K562 (cell line): ENCODE measurements at regions not wholly inside any gene's neighbourhood (a gene's known extent, or its start where the extent isn't known, plus 50 kb on each side); places are given as distances from the start of the nearest gene placed in this dataset.

Experiments used
- ATAC-seq: fragments of 200-7000 bp; cut with Tn5 transposase; 3 replicates; pipeline ENCODE4 v1.9.1; 2020; ENCODE audit warnings: moderate library complexity
- BruUV-seq: library from RNA; stranded (reverse); fragments of 400-500 nt; replicated peaks from 2 replicates; lab custom pipeline; 2021; lab: Mats Ljungman, UMichigan
- CTCF ChIA-PET: fragments of 300-600 bp; formaldehyde crosslinking; extraction: SDS; loops from one replicate; lab custom pipeline; 2021; ENCODE audit warnings: low intra/inter-chr PET ratio; lab: Yijun Ruan, JAX
- POLR2A ChIA-PET: fragments of 300-600, 350-650 bp; sonication (Branson Sonifier 250); formaldehyde crosslinking; extraction: SDS; loops from one replicate; lab custom pipeline; 2021; ENCODE audit warnings: antibody characterized with exemption, inconsistent platforms; lab: Yijun Ruan, JAX
- DNase-seq, 4 experiments: peaks; one replicate each; pipeline versions ENCODE4 v3.0.0 to v3.0.0-alpha.2; 2011 to 2018; ENCODE audit warnings: low spot score in 3 of 4, mixed read lengths in 3 of 4; ENCODE audit errors: extremely low read depth in 1 of 4
- FAIRE-seq: peaks from 2 replicates; lab custom pipeline; 2011; peaks lifted over from hg19 to GRCh38; lab: Jason Lieb, UNC
- H2AFZ ChIP-seq: 2 replicates; pipeline ENCODE4 v1.6.0; 2011; ENCODE audit warnings: low read depth, low read length, control low read depth, inconsistent platforms
- H3K27ac ChIP-seq: fragments of 200-600 bp; 3 replicates; pipeline ENCODE4 v1.8.0; 2011; ENCODE audit warnings: low read depth, mild to moderate bottlenecking, control low read depth, inconsistent platforms, low read length, moderate library complexity, mixed read lengths; ENCODE audit errors: extremely low read depth
- H3K27me3 ChIP-seq, 2 experiments: fragments of 300-600 bp in 1 of 2; 2 replicates in 1 of 2; 3 replicates in 1 of 2; pipeline versions ENCODE4 v1.6.0 to v1.8.0; 2011; ENCODE audit warnings: inconsistent platforms in 2 of 2, low read length in 2 of 2, mild to moderate bottlenecking in 1 of 2, mixed read lengths in 1 of 2, moderate library complexity in 1 of 2; ENCODE audit not compliant: control insufficient read depth in 2 of 2, insufficient read depth in 2 of 2
- H3K36me3 ChIP-seq: fragments of 300-600 bp; 3 replicates; pipeline ENCODE4 v1.8.0; 2011; ENCODE audit warnings: mild to moderate bottlenecking, low read length, inconsistent platforms; ENCODE audit not compliant: control insufficient read depth, insufficient read depth
- H3K4me1 ChIP-seq, 2 experiments: fragments of 200-600 bp in 1 of 2; replicated peaks in 1 of 2; 2 replicates in 1 of 2; 3 replicates in 1 of 2; pipeline versions ENCODE4 v1.5.1 to v1.8.0; 2011; ENCODE audit warnings: inconsistent platforms in 2 of 2, low read length in 2 of 2, mild to moderate bottlenecking in 1 of 2, mixed read lengths in 1 of 2, moderate library complexity in 1 of 2; ENCODE audit not compliant: control insufficient read depth in 2 of 2, insufficient read depth in 2 of 2
- H3K4me2 ChIP-seq: 2 replicates; pipeline ENCODE4 v1.6.1; 2011; ENCODE audit warnings: low read length, control low read depth, inconsistent platforms, mixed read lengths; ENCODE audit not compliant: insufficient read depth
- H3K4me3 ChIP-seq: fragments of 200-600 bp; sonication (generic), shearing (Covaris generic); 2 replicates; pipeline ENCODE4 v1.5.1; 2016; ENCODE audit warnings: control low read depth, inconsistent platforms
- H3K79me2 ChIP-seq: fragments of 200-600 bp; 3 replicates; pipeline ENCODE4 v1.8.0; 2011; ENCODE audit warnings: low read length, inconsistent platforms; ENCODE audit not compliant: control insufficient read depth, insufficient read depth
- H3K9ac ChIP-seq, 2 experiments: 2 replicates each; pipeline versions ENCODE4 v1.6.0 to v1.6.1; 2011; ENCODE audit warnings: low read depth in 2 of 2, low read length in 2 of 2, control low read depth in 1 of 2, inconsistent platforms in 1 of 2, mild to moderate bottlenecking in 1 of 2, mixed read lengths in 1 of 2; ENCODE audit not compliant: insufficient read depth in 1 of 2
- H3K9me1 ChIP-seq: one replicate; pipeline ENCODE4 v1.6.0; 2011; ENCODE audit warnings: inconsistent platforms, mild to moderate bottlenecking, low read length, moderate library complexity; ENCODE audit not compliant: control insufficient read depth, insufficient read depth
- H3K9me3 ChIP-seq: replicated peaks from 2 replicates; pipeline ENCODE4 v1.5.1; 2011; ENCODE audit warnings: low read depth, low read length, inconsistent platforms; ENCODE audit not compliant: control insufficient read depth, insufficient read depth
- H4K20me1 ChIP-seq: replicated peaks from 2 replicates; pipeline ENCODE4 v1.6.1; 2011; ENCODE audit warnings: low read length, inconsistent platforms, mixed read lengths; ENCODE audit not compliant: control insufficient read depth, insufficient read depth
- COPS2 ChIP-seq: fragments of 450-650 bp; conservative IDR thresholded peaks from 2 replicates; pipeline ENCODE4 v1.6.1; 2016; ENCODE audit warnings: mild to moderate bottlenecking, moderate library complexity
- ETS2 ChIP-seq: IDR thresholded peaks from 2 replicates; pipeline ENCODE4 v1.6.1; 2016; ENCODE audit warnings: borderline replicate concordance, missing genetic modification characterization, mild to moderate bottlenecking, moderate library complexity, missing compliant biosample characterization; ENCODE audit not compliant: poor library complexity, severe bottlenecking
- FOXA3 ChIP-seq, 2 experiments: fragments of 450-650 bp in 1 of 2; sonication (generic) in 1 of 2; formaldehyde crosslinking; IDR thresholded peaks in 1 of 2; conservative IDR thresholded peaks in 1 of 2; 2 replicates each; pipeline versions ENCODE4 v1.4.0 to v1.8.0; 2020 to 2022; ENCODE audit warnings: mild to moderate bottlenecking in 2 of 2, missing genetic modification reagents in 1 of 2
- FOXP4 ChIP-seq: sonication (generic); formaldehyde crosslinking; IDR thresholded peaks from 2 replicates; pipeline ENCODE4 v1.8.0; 2022; ENCODE audit warnings: mild to moderate bottlenecking, missing genetic modification reagents, borderline replicate concordance
- GABPB2 ChIP-seq: fragments of 250-450 bp; sonication (Bioruptor Pico); conservative IDR thresholded peaks from 2 replicates; pipeline ENCODE4 v1.5.1; 2021; ENCODE audit warnings: mild to moderate bottlenecking
- PML ChIP-seq: IDR thresholded peaks from 2 replicates; pipeline ENCODE4 v1.6.1; 2012; ENCODE audit warnings: low read length, inconsistent platforms
- POLR2A ChIP-seq: fragments of 450-650 bp; conservative IDR thresholded peaks from 2 replicates; pipeline ENCODE4 v1.6.1; 2016
- RREB1 ChIP-seq: fragments of 250-450 bp; sonication (Bioruptor Pico); IDR thresholded peaks from 2 replicates; pipeline ENCODE4 v1.4.0; 2020
- TEAD2 ChIP-seq: fragments of 450-650 bp; IDR thresholded peaks from 2 replicates; pipeline ENCODE4 v1.6.1; 2016; ENCODE audit warnings: missing genetic modification characterization, control low read depth, missing compliant biosample characterization
- ZNF589 ChIP-seq: fragments of 200-800 bp; sonication (Bioruptor generic); IDR thresholded peaks from 2 replicates; pipeline ENCODE4 v1.6.1; 2016; ENCODE audit warnings: low read depth, missing genetic modification characterization, missing compliant biosample characterization
- WGBS: fragments of 100-300 bp; shearing (Covaris generic); methylation state at CpG from one replicate; pipeline ENCODE4 v1.1.6; 2016; ENCODE audit warnings: low coverage, mixed read lengths; ENCODE audit not compliant: insufficient coverage; ENCODE audit errors: missing lambda C conversion rate; 5-methylcytosine and 5-hydroxymethylcytosine counted together
- in situ Hi-C: fragments of 300-500 bp; cut with MboI; formaldehyde crosslinking; loops from 4 replicates; pipeline ENCODE4 v1.15.0; 2018; ENCODE audit warnings: inconsistent platforms, mixed read lengths
- intact Hi-C: fragments of 100-400 bp; cut with micrococcal nuclease; formaldehyde crosslinking; loops from 2 replicates; pipeline ENCODE4 v1.14.2; 2022
- TF ChIP-seq, protein P1 (sequence below), 2 experiments: IDR thresholded peaks; 2 replicates each; pipeline ENCODE4 v1.6.1; 2011; ENCODE audit warnings: borderline replicate concordance in 1 of 2, control low read depth in 1 of 2, low read depth in 1 of 2, low read length in 1 of 2, mild to moderate bottlenecking in 1 of 2, mixed read lengths in 1 of 2, moderate library complexity in 1 of 2; ENCODE audit not compliant: insufficient read depth in 1 of 2, insufficient read length in 1 of 2, poor library complexity in 1 of 2, severe bottlenecking in 1 of 2; ENCODE audit errors: extremely low read depth in 1 of 2

DNA sequence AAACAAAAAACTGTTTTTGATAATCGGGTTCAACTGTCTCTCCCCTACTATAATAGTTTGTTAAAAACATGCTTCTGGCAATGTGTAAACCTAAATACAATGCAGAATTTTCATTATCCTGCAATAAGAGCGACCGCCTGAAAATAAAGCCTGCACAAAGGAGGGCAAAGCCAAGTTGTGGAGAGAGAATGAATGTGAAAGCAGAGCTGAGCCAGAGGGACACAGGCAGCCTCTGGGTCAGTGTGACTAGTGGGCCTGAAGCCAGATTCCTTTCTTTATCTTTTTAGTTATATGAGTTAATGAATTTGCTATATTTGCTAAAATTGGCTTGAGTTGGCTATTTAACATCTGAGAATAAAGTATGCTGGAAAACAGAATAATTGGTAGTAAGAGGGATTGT is 615.2 kb downstream of the PLA2G4A start (continued):
- TF ChIP-seq RREB1 (CRISPR knock-in tag), result no peak
- no peak for TF ChIP-seq TEAD2
- TF ChIP-seq POLR2A, result no peak
- TF ChIP-seq, all 486 proteins: peak for 0

- Histone ChIP-seq H3K9me1 (no peaks in the 10 kb centered on the region), H3K36me3 (no peaks in the 10 kb centered on the region), H3K9me3 (no peaks in the 10 kb centered on the region), H3K27ac (no peak overlapping the region), H4K20me1 (no peaks in the 10 kb centered on the region), H2AFZ (no peak overlapping the region), H3K27me3 (no peaks in the 10 kb centered on the region), H3K79me2 (no peaks in the 10 kb centered on the region), H3K9ac (no peak overlapping the region), H3K4me1 (no peaks in the 10 kb centered on the region), H3K4me2 (no peak overlapping the region), H3K4me3 (no peak overlapping the region)
- 0% methylated on average over 2 of the region's 2 CpGs for WGBS
- DNase-seq, result no peak
- in situ Hi-C loops, result no loop called here
- no peak for ATAC-seq
- ChIA-PET POLR2A (interaction anchor here (0.7 kb wide), 1 partner anchor 9 kb away, joined by 3 read pairs; no protein-coding TSS in a partner anchor), CTCF (no interaction called here)
- intact Hi-C loops, result no loop called here
- FAIRE-seq, result no peak
- no TSS peak for BruUV-seq
- TF ChIP-seq PML, result no peak
- TF ChIP-seq COPS2, result no peak
- TF ChIP-seq FOXP4 (CRISPR knock-in tag), result no peak
- TF ChIP-seq FOXA3 (CRISPR knock-in tag; conservative IDR thresholded peaks at IDR 0.05 in 1 of 2, IDR thresholded peaks at IDR 0.05 in 1 of 2), result no peak
- no peak for TF ChIP-seq ZNF589 (CRISPR knock-in tag)
- no peak for TF ChIP-seq ETS2 (tag)
- TF ChIP-seq, protein P1, sequence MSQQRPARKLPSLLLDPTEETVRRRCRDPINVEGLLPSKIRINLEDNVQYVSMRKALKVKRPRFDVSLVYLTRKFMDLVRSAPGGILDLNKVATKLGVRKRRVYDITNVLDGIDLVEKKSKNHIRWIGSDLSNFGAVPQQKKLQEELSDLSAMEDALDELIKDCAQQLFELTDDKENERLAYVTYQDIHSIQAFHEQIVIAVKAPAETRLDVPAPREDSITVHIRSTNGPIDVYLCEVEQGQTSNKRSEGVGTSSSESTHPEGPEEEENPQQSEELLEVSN (IDR thresholded peaks at IDR 0.05; ENCODE audit: borderline replicate concordance in 1 of 2, extremely low read depth in 1 of 2, insufficient read depth in 1 of 2, insufficient read length in 1 of 2, low read depth in 1 of 2, low read length in 1 of 2, poor library complexity in 1 of 2, severe bottlenecking in 1 of 2), result no peak
- TF ChIP-seq GABPB2, result no peak
These were observed 616.3 kb downstream of the PLA2G4A start for GRCh38 chr1:187445066-187445465.
